IPS-18a (cell line): ENCODE measurements at regions not wholly inside any gene's neighbourhood (a gene's known extent, or its start where the extent isn't known, plus 50 kb on each side); places are given as distances from the start of the nearest gene placed in this dataset.
"Not testable (repeated sequence)": the region's sequence is repeated elsewhere in the genome, so short reads cannot be mapped to it uniquely, and the experiment has no call there.

Experiments
- H3K27ac ChIP-seq: one replicate; pipeline ENCODE4 v1.5.1; 2013; ENCODE audit warnings: low read length
- H3K27me3 ChIP-seq: one replicate; pipeline ENCODE4 v1.6.1; 2013; ENCODE audit warnings: mild to moderate bottlenecking, low read length; ENCODE audit not compliant: control insufficient read depth, insufficient read depth
- H3K36me3 ChIP-seq: one replicate; pipeline ENCODE4 v1.6.1; 2013; ENCODE audit warnings: low read depth, low read length; ENCODE audit not compliant: control insufficient read depth
- H3K4me1 ChIP-seq: one replicate; pipeline ENCODE4 v1.6.1; 2013; ENCODE audit warnings: low read depth, low read length; ENCODE audit not compliant: control insufficient read depth
- H3K4me3 ChIP-seq: one replicate; pipeline ENCODE4 v1.5.1; 2013; ENCODE audit warnings: low read length
- H3K9ac ChIP-seq: one replicate; pipeline ENCODE4 v1.6.1; 2013; ENCODE audit warnings: mild to moderate bottlenecking, low read length, moderate library complexity
- H3K9me3 ChIP-seq: one replicate; pipeline ENCODE4 v1.6.1; 2013; ENCODE audit warnings: low read depth, low read length; ENCODE audit not compliant: control insufficient read depth

- Histone ChIP-seq H3K4me1 (no peaks in the 10 kb centered on the region), H3K9ac (no peak overlapping the region), H3K27me3 (no peaks in the 10 kb centered on the region), H3K4me3 (no peak overlapping the region), H3K36me3 (no peaks in the 10 kb centered on the region), H3K27ac (no peak overlapping the region), H3K9me3 (peaks cover 27% of the 10 kb centered on the region)
These were observed 359.5 kb upstream of the SPHKAP start for GRCh38 chr2:228540976-228541375.

- H3K27ac ChIP-seq: no peak overlapping the region
- H3K9me3 ChIP-seq: peaks cover 47% of the 10 kb centered on the region
These were observed 353.9 kb upstream of the SPHKAP start for GRCh38 chr2:228535396-228535795.

GRCh38 chr2:228533156-228533555, 351.7 kb upstream of the SPHKAP start:
- no peak overlapping the region for H3K4me3 ChIP-seq
- peaks cover 41% of the 10 kb centered on the region for H3K9me3 ChIP-seq
- H3K4me1 ChIP-seq: no peaks in the 10 kb centered on the region
- H3K27me3 ChIP-seq: no peaks in the 10 kb centered on the region
- H3K36me3 ChIP-seq: no peaks in the 10 kb centered on the region
- H3K9ac ChIP-seq: no peak overlapping the region
- no peak overlapping the region for H3K27ac ChIP-seq

More at GRCh38 chr2:228535396-228535795, 353.9 kb upstream of the SPHKAP start:
- Histone ChIP-seq H3K4me1 (no peaks in the 10 kb centered on the region), H3K27me3 (no peaks in the 10 kb centered on the region), H3K36me3 (no peaks in the 10 kb centered on the region), H3K9ac (no peak overlapping the region), H3K4me3 (no peak overlapping the region)

GRCh38 chr2:228532233-228532632, 350.7 kb upstream of the SPHKAP start:
- Histone ChIP-seq H3K9me3 (peaks cover 32% of the 10 kb centered on the region), H3K9ac (no peak overlapping the region), H3K4me1 (no peaks in the 10 kb centered on the region), H3K36me3 (no peaks in the 10 kb centered on the region), H3K27me3 (no peaks in the 10 kb centered on the region), H3K27ac (no peak overlapping the region), H3K4me3 (no peak overlapping the region)

GRCh38 chr2:228527197-228527881, 345.9 kb upstream of the SPHKAP start:
- H3K27me3 ChIP-seq: no peaks in the 10 kb centered on the region
- H3K36me3 ChIP-seq: no peaks in the 10 kb centered on the region
- H3K4me3 ChIP-seq: no peak overlapping the region
- H3K9me3 ChIP-seq: peaks cover 7% of the 10 kb centered on the region
- H3K4me1 ChIP-seq: no peaks in the 10 kb centered on the region
- no peak overlapping the region for H3K9ac ChIP-seq
- H3K27ac ChIP-seq: no peak overlapping the region

- H3K27ac ChIP-seq: no peak overlapping the region
- no peaks in the 10 kb centered on the region for H3K4me1 ChIP-seq
These were observed 345.2 kb upstream of the SPHKAP start for GRCh38 chr2:228526687-228527086.

GRCh38 chr2:228522977-228523376, 341.5 kb upstream of the SPHKAP start:
- no peaks in the 10 kb centered on the region for H3K27me3 ChIP-seq
- no peak overlapping the region for H3K9ac ChIP-seq
- no peak overlapping the region for H3K27ac ChIP-seq
- no peaks in the 10 kb centered on the region for H3K4me1 ChIP-seq
- H3K9me3 ChIP-seq: no peaks in the 10 kb centered on the region
- no peaks in the 10 kb centered on the region for H3K36me3 ChIP-seq
- no peak overlapping the region for H3K4me3 ChIP-seq

More at GRCh38 chr2:228526687-228527086, 345.2 kb upstream of the SPHKAP start:
- H3K27me3 ChIP-seq: no peaks in the 10 kb centered on the region
- H3K4me3 ChIP-seq: no peak overlapping the region
- H3K9ac ChIP-seq: no peak overlapping the region
- H3K36me3 ChIP-seq: no peaks in the 10 kb centered on the region
- peaks cover under 1% of the 10 kb centered on the region for H3K9me3 ChIP-seq

- H3K4me3 ChIP-seq: no peak overlapping the region
- no peak overlapping the region for H3K9ac ChIP-seq
- H3K36me3 ChIP-seq: no peaks in the 10 kb centered on the region
- H3K27ac ChIP-seq: no peak overlapping the region
- no peaks in the 10 kb centered on the region for H3K4me1 ChIP-seq
- no peaks in the 10 kb centered on the region for H3K27me3 ChIP-seq
- H3K9me3 ChIP-seq: no peaks in the 10 kb centered on the region
These were observed 340.8 kb upstream of the SPHKAP start for GRCh38 chr2:228522276-228522675.

GRCh38 chr2:228519561-228519960, 338.1 kb upstream of the SPHKAP start:
- Histone ChIP-seq H3K36me3 (no peaks in the 10 kb centered on the region), H3K27me3 (no peaks in the 10 kb centered on the region), H3K9me3 (no peaks in the 10 kb centered on the region)

GRCh38 chr2:228516019-228516418, 334.5 kb upstream of the SPHKAP start:
- Histone ChIP-seq H3K27me3 (no peaks in the 10 kb centered on the region), H3K9ac (no peak overlapping the region), H3K27ac (no peak overlapping the region)

More at GRCh38 chr2:228519561-228519960, 338.1 kb upstream of the SPHKAP start:
- Histone ChIP-seq H3K4me3 (no peak overlapping the region), H3K9ac (no peak overlapping the region), H3K27ac (no peak overlapping the region), H3K4me1 (peaks cover 17% of the 10 kb centered on the region)

GRCh38 chr2:228513480-228513879, 332.0 kb upstream of the SPHKAP start:
- H3K27ac ChIP-seq, H3K9ac ChIP-seq, H3K4me3 ChIP-seq, H3K36me3 ChIP-seq, H3K9me3 ChIP-seq, H3K27me3 ChIP-seq: not testable (repeated sequence)
- H3K4me1 ChIP-seq: peaks cover 29% of the 10 kb centered on the region

More at GRCh38 chr2:228516019-228516418, 334.5 kb upstream of the SPHKAP start:
- H3K4me3 ChIP-seq: no peak overlapping the region
- H3K9me3 ChIP-seq: no peaks in the 10 kb centered on the region
- H3K36me3 ChIP-seq: no peaks in the 10 kb centered on the region
- peaks cover 21% of the 10 kb centered on the region for H3K4me1 ChIP-seq

- Histone ChIP-seq H3K9ac (no peak overlapping the region), H3K27me3 (no peaks in the 10 kb centered on the region), H3K36me3 (no peaks in the 10 kb centered on the region), H3K27ac (no peak overlapping the region), H3K9me3 (no peaks in the 10 kb centered on the region), H3K4me3 (no peak overlapping the region), H3K4me1 (peaks cover 32% of the 10 kb centered on the region)
These were observed 327.5 kb upstream of the SPHKAP start for GRCh38 chr2:228509021-228509420.
